ENCODE measurements at regions not wholly inside any gene's neighbourhood (a gene's known extent, or its start where the extent isn't known, plus 50 kb on each side); places are given as distances from the start of the nearest gene placed in this dataset.

DNA sequence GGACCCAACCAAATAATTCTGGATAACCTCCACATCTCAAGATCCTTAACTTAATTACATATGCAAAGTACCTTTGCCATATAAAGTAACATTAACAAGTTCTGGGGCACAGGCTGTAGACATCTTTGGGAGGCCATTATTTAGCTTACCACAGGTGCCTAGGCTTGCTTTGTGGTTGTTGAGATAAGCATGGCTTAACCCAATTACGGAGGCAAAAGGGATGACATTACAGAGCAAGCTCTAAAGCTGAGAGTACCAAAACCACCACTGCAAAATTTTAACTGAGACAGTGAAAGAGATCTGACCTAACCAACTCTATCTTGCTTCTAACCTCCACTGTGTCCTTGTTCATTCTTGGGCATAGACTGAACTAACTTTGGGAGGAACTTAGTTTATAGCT is 502.9 kb upstream of the ATXN8OS start (continued):
- TF ChIP-seq, protein P1, sequence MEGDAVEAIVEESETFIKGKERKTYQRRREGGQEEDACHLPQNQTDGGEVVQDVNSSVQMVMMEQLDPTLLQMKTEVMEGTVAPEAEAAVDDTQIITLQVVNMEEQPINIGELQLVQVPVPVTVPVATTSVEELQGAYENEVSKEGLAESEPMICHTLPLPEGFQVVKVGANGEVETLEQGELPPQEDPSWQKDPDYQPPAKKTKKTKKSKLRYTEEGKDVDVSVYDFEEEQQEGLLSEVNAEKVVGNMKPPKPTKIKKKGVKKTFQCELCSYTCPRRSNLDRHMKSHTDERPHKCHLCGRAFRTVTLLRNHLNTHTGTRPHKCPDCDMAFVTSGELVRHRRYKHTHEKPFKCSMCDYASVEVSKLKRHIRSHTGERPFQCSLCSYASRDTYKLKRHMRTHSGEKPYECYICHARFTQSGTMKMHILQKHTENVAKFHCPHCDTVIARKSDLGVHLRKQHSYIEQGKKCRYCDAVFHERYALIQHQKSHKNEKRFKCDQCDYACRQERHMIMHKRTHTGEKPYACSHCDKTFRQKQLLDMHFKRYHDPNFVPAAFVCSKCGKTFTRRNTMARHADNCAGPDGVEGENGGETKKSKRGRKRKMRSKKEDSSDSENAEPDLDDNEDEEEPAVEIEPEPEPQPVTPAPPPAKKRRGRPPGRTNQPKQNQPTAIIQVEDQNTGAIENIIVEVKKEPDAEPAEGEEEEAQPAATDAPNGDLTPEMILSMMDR (IDR thresholded peaks at IDR 0.05; ENCODE audit: control extremely low read depth in 1 of 3, insufficient read depth in 1 of 3, low read depth in 1 of 3, low read length in 3 of 3), result no peak

All from H1 (cell line).